HG02798 (cell line): ENCODE measurements at regions not wholly inside any gene's neighbourhood (a gene's known extent, or its start where the extent isn't known, plus 50 kb on each side); places are given as distances from the start of the nearest gene placed in this dataset.

Source experiments
- ATAC-seq: cut with Tn5 transposase; IDR thresholded peaks from one replicate; pipeline ENCODE4 v1.9.1; 2021; ENCODE audit warnings: mild to moderate bottlenecking; ENCODE audit not compliant: unreplicated experiment, poor library complexity

DNA sequence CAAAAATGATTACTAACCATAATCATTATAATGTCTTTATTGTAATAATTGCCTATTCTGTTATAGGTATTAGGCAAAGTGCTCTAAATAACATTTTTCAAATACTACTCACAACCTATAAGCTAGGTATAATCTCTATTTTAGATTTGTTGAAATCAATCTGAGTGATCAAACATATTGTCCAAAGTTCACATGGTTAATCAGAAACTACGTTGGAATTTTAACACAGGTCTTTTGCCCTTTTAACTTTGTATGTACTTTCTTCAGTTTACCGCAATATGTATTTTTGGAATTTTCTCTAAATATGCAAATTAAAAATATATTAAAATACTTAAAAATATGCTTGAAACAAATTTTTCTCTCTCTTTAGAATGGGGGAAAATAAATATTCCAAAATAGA lies 1563.2 kb downstream of the KCNT2 start:
- ATAC-seq = no peak

DNA sequence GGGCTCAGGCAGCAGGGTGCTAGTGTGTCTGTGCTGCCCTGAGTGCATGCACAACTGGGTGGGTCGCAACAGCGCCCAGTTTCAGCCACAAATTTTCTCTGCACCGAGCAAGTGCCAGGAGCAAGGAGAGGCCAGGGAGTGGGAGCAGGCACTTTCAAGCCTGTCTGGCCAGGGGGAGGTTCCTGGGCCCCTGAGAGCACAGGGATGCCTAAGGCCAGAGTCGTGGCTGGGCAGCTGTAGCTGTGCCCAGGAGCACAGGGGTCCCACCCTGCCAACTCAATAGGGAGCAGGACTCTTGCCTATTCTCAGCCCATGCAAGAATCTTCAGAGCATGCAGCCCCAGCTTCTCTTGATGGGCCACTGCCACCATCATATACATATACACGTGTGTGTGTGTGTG lies 1577.4 kb downstream of the KCNT2 start:
- ATAC-seq = no peak

DNA sequence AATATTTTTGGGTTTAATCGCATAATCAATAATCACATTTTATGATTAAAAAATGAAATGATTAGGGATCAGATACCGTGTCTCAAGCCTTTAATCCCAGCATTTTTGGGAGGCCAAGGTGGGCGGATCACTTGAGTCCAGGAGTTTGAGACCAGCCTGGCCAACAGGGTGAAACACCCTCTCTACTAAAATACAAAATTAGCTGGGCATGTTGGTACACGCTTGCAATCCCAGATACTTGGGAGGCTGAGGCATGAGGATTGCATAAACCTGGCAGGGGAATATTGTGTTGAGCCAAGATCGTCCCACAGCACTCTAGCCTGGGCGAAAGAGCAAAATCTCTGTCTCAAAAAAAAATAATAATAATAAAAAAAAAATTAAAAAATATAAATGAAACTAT lies 1581.4 kb downstream of the KCNT2 start:
- no peak for ATAC-seq

DNA sequence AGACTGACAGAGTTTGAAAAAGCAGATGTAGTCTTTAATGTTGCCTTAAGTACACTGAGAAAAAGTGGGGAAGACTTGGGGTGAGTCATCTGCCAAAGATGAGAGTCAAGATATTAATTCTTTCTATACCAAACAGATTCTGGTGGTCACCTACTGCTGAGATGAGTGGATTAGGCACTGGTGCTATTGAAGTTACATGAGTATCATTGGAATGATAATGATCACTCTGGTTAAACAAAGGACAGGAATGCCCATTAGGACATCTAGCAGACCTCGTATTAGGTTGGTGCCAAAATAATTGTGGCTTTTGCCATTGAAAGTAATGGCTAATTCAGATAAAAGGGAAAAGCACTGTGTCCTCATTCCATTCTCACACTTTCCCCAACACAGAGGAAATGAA lies 1588.9 kb downstream of the KCNT2 start:
- no peak for ATAC-seq

DNA sequence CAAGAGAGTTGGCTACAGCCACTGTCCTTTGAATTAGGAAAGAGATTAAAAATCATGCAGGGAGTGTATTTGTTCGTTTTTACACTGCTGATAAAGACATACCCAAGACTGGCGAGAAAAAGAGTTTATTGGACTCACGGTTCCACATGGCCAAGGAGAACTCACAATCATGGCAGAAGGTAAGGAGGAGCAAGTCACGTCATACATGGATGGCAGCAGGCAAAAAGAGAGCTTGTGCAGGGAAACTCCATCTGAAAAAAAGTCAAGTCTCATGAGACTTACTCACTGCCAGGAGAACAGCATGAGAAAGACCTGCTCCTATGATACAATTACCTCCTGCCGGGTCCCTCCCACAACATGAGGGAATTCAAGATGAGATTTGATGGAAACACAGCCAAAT lies 1595.2 kb downstream of the KCNT2 start:
- ATAC-seq = no peak

DNA sequence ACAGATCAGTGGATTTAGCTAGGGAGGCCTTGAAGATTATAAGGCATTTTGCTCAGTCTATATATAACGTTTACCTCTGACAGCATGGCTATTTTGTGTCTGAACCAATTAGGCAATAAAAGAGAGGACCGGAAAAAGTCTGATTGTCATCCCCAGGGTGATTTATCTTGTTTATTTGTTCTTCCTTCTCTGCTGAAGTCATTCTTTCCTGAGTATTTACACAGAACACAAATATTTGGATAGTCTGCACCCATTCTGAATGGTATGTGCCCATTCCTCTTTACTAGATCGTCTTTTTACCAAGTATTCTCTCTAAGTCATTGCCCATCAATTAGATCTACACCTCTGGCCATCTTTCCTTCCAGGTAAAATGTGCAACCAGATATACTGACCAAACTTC lies 1602.9 kb downstream of the KCNT2 start:
- no peak for ATAC-seq

DNA sequence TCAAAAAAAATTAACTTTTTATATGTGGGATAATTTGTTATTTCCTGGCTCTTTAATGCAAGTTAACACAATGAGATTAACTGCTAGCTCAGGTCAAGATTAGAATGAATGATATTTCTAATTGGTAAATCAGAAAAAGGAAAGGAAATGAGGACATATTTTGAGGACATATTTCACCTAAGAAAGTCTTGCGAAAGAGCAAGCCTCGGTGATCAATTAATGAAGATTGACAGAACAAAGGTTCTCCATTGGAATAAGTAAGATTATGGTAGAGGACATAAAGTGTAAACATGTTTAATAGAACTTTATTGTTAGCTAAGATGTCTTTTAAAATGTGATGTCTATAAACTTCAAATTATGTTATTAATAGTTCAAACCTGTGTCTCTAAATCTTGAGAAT lies 1617.8 kb downstream of the KCNT2 start:
- no peak for ATAC-seq

DNA sequence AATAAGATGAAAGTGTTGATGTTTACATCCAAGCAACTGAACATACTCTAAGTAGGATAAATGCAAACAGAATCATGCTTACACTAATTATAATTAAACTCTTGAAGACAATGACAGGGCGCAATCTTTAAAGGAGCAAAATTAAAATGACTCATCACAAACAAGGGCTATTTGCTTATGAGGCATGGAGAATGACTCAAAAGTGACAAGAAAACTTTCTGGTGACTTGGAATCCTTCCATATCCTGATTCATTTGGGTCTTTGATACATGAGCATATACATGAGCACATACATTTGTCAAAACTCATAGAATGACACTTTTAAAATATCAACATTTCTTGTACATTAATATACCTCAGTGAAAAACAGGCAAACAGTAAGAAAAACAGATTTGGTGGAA lies 1632.3 kb downstream of the KCNT2 start:
- no peak for ATAC-seq

DNA sequence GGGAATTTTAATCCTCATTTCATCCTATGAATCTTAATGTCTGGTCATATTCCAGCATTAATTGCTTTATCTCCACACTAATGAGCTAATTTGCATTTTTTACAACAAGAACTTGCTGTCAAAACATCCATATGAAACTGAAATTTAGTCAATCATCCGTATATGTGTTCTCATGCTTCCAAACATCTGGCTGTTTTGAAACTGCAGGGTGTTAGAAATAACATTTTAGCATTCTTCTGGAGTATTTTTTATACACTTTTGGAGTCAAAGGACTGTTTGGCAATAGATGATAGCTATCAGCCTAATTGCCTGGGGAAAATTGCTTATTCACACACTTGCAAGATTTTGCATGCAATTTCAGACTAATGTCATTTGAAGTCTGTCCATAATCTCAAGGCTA lies 1639.3 kb downstream of the KCNT2 start:
- ATAC-seq = no peak

DNA sequence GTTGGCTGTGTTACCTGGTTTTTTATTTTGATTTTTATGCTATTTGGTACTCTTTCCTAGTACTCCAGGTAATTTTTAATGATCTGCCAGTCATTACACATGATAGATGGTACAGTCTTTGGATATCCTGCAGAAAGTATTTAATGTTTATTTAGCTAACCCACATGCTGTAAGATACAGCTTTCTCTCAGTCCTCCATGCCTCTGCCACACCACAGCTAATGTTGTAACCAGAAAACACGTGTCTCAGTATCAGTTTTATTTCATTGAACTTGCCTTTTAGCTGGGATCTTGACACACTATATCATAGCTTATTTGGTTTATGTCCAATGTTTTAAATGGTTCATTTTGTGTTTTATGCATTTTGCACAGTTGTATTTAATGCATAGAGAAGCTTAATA lies 1648.4 kb downstream of the KCNT2 start:
- ATAC-seq = no peak

DNA sequence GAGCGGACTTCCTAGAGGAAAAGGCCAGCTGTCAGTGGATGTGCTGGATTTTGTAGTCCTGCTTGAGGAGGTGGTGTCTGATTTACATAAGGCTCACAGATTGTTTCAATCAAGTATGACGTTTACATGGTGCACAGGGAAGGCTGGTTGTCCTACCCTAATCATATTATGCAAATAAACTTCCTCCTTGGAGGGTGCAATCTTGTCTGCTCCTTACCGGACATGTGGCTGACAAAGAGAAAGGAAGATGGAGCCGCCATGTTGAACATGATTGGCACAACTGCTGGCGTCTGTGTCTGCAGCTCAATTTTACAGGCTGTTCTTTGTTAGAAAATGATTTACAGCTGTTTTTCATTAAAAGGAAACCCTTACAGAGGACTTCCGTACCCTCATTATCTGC lies 1656.1 kb downstream of the KCNT2 start:
- no peak for ATAC-seq

DNA sequence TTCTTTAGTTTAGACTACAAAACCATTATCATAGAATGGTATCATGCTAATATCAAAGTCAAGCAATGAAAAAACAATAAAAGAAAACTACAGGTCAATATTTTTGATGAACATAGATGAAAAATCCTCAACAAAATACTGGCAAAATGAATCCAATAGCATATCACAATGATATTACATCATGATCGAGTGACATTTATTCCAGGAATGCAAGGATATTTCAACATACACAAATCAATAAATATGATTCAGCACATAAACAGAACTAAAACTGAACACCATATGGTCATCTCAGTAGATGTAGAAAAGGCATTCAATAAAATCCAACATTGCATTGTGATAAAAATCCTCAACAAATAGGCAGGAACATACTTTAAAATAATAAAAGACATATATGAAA lies 1657.7 kb downstream of the KCNT2 start:
- no peak for ATAC-seq

DNA sequence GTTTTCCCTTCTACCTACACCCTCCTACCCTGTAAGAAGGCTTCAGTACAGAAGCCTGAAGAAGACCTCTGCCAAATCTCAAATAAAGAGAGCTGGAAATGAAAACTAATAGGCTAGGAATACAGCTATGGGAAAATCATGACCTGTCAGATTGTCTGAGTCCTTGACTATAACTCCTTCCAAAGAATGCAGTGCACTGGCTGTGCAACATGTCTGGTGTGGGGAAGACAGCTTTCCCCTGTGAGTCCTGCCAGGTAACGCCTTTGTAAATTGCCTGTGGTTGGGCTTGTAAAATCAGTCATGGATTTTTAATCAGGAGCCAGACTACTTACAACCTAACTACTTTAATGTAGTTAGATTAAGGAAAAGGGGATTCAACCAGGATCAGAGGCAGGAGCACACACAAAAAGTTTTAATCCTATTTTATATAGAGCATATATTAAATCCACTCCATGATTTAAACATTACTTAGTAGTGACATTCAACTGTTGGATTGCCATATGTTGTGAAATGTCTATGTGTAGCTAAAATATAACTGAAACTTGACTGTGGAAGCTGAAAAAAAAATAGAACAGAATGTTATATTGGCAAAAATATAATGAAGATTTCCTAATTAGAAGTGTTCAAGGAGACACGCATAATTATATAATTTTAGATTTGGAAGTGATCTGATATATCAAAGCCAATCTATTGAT lies 1667.8 kb downstream of the KCNT2 start:
- no peak for ATAC-seq

DNA sequence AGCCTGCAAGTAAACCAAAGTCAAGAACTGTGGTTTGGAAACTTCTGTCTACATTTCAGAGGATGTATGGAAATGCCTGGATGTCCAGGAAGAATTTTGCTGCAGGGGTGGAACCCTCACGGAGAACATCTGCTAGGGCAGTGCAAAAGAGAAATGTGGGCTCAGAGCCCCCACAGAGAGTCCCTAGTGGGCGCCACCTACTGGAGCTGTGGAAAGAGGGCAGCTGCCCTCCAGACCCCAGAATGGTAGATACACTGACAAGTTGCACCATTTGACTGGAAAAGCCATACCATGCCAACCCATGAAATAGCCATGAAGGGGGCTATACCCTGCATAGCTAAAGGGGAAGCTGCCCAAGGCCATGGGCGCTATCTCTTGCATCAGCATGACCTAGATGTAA lies 1672.4 kb downstream of the KCNT2 start:
- ATAC-seq = no peak

DNA sequence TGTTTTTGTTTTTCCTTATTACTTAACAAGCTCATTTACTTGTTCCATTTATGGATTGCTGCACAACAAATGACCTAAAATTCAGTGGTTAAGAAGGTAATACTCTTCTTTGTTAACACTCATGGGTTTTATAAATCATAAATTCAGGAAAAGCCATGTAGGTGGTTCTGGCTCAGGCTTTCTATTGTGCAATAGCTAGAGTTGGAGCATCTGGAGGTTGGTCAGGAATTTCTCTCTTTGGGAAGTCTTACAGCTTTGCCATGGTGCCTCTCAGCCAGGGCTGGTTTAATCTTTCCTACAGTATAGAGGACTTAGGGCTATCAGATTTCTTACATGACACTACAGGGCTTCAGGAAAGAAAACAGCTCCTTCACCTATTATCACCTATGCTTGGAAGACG lies 1677.1 kb downstream of the KCNT2 start:
- ATAC-seq = no peak

DNA sequence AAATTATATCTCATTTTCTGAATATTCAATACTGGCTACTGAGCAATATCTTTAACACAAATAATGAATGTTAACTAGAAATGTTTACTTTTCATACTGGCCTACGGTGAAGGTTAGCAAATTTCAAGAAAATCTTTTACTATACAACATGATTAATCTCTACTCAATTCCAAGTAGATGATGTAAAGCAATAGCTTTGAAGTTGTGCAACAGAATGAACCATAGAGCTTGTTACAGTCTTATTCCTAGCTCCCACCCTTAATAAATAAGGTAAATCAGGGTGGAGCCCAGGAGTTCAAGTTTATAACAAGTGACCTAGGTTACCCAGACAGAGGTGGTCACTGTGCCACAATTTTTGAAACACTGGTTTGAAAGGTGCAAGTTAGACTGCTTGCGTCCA lies 1678.1 kb downstream of the KCNT2 start:
- ATAC-seq = no peak

DNA sequence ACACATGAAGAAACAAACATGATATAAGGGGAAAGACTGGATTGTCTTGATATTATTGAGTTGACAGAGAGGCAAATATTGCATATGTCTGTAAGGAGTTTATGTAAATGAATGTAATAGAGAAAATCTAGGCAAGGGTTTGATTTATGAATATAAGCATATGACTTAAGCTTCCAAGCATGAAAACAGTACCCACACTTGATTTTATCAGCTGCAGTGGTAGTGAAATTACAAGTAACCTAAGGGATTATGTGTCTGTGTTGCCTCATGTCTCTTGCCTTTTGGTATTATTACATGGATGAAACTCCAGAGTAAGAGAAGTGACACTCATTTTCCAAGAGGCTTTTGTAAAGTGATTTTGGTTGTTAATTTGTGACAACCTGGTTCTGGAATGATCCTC lies 1678.9 kb downstream of the KCNT2 start:
- ATAC-seq = no peak

DNA sequence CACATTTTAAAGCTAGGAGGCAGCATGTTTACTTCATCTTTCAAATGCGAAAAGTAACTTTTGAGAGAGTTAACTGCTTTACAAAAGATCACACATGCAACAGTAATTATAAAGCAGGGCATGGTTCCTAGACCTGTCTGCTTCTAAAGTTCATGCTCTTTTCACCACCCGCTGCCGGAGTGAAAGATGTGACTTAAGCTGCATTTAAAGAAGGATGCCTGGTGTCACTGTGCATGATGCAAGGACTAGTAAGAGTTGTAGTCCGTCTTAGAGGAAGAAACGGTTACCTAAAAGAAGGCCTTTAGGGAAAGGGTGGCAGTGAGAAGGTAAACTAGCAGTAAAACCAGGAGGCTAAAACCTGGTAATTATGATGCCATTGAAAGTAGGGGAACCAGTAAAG lies 1689.1 kb downstream of the KCNT2 start:
- no peak for ATAC-seq

DNA sequence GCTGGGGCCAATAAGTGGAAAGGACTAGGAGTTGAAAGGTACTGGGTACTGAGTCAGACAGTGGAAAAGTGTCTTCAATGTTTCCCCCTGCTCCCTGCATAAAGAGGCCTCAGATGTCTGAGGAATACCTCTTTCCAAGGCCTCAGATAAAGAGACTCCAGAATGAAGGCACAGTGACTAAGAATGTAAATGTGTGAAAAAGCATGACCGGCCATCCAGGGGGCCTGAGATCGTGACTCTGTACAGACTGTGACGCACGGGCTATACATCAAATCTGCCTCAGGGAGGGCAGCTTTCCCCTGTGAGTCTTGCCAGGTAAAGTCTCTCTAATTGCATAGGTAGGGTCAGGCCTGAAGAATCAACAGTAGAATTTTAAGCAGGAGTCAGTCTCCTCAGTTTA lies 1690.5 kb downstream of the KCNT2 start:
- no peak for ATAC-seq

DNA sequence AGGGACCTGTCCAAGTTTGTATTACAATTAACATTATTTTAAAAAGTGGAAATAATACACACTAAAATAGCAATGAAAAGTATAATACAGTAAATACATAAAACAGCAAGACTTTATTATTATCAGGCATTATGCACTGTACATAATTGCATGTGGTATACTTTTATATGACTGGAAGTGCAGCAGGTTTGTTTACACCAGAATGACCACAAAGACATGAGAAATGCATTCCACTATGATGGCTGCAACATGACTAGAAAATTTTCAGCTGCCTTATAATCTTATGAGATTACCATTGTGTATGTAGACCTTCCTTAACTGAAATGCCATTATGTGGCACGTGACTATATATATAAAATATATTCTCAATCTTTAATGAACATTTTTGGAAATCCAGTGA lies 1699.6 kb downstream of the KCNT2 start:
- no peak for ATAC-seq

DNA sequence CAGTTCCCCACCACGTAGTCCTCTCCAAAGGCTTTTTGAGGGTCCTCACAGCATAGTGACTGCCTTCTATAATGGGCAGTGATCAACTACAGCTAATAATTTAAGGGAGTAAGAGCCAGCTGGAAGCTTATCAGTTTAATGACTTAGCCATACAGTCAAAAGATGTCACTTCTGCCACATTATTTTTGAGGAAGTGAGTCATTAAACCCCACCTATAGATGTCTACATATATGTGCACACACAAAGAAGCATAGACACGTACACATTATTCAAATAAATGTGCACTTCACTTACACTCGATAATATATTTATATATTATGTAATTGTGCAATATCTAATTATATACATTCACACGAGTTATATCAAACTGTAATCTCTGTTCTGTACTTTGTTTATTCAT lies 1704.7 kb downstream of the KCNT2 start:
- no peak for ATAC-seq

DNA sequence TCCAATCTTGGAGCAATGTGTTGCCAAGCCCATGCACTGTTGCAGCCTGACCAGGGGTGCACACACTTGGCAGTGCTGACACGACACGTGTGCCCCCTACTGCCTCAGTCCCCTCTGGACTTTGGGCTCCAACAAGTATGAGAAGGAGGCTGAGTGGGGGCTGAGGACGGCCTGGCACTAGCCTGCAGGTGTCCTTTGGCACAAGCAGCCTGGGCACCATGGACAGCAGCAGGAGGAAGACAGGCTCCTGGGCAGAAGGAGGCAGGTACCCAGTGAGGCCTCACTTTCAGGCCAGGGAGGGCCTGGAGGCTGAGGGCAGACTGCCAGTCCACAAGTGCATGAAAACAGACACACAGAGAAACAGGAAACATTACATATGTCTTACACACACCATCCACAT lies 1702.9 kb upstream of the B3GALT2 start:
- ATAC-seq = no peak

DNA sequence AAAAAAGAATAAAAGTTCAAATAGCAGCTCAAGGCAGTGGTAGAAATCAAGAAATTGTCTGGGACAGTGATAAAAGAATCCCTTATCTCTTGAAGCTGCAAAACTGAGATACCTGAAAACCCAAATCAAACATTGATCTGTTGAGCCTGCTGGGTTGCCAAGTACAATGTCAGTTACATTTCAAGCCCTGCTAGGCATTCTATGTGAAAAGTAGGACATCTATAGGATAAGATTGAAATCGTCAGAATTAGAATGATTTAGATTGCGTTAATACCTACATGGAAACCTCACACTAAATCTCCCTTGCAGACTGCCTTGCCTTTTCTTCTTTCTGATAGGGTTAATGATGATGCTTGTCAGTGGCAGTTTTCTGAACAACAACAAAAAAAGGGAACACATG lies 1684.4 kb upstream of the B3GALT2 start:
- ATAC-seq = peak; percentile 41
